ENCODE measurements at regions not wholly inside any gene's neighbourhood (a gene's known extent, or its start where the extent isn't known, plus 50 kb on each side); places are given as distances from the start of the nearest gene placed in this dataset.

DNA sequence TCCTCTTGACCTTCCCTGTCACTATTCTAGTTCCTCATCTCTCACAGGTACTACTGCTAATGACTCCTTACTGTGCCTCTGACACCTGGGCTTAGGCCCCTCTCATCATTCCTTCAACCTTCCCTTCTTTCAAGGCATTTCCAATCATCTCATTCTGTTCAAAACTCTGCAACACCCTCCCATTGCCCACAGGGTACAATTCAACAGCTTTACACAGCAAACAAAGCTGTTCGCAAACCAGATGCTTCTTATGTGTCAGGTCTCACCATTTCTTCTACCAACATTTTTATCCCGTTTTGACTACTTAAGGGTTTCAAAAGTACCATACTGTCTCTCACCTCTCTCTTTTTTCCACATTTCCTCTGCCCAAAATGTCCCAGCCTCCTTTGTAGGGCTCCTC, 84.4 kb upstream of the ID4 start:
- no peak for DNase-seq (ENCODE audit: low spot score)

GRCh38 chr6:19753826-19754225, 83.3 kb upstream of the ID4 start:
- DNase-seq (ENCODE audit: low spot score), result no peak

GRCh38 chr6:19754686-19755085, 82.5 kb upstream of the ID4 start:
- DNase-seq (ENCODE audit: low spot score), result no peak

DNA sequence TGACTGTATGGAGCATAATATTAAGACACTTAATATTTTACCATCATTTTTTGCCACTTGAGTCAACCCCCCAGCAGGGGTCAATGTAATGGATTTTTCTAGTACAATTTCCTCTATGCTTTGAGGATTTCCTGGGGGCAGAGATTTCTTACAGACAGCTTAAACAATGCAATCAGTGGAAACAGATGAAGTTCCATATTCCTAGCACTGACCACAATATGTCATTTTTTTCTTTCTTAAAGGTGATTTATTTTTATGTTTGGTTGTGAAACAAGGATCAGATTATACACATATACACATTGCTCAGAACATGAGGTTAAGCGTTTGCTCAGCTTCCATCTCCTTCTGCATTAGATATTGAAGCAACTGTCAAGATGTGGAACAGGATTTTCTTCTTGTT, 82.0 kb upstream of the ID4 start:
- no peak for DNase-seq (ENCODE audit: low spot score)

DNA sequence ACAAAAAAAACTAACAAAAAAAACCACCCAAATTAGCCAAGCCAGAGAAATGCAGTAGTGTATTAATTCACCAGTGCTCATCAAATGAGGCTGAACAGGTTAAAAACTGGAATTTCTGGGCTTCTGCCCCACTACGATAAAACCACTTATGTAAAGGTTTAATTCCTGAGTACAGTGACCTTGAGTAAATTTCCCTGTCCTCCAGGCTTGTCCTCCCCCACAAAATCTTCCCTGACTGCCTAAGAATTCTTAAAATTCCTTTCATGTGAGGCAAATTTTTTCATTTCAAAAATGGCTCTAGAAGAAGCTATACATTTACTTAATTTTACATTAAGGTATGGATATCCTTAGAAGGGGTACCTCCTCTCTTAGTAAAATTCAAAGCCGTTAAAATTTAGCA, 80.1 kb upstream of the ID4 start:
- DNase-seq (ENCODE audit: low spot score), result peak; percentile 16

GRCh38 chr6:19759117-19759880, 77.9 kb upstream of the ID4 start:
- peak; percentile 22 for DNase-seq (ENCODE audit: low spot score)

- no peak for DNase-seq (ENCODE audit: low spot score)
These were observed 76.0 kb upstream of the ID4 start for GRCh38 chr6:19761121-19761520.

- peak; percentile 18 for DNase-seq (ENCODE audit: low spot score)
These were observed 65.3 kb upstream of the ID4 start for GRCh38 chr6:19771753-19772336.

DNA sequence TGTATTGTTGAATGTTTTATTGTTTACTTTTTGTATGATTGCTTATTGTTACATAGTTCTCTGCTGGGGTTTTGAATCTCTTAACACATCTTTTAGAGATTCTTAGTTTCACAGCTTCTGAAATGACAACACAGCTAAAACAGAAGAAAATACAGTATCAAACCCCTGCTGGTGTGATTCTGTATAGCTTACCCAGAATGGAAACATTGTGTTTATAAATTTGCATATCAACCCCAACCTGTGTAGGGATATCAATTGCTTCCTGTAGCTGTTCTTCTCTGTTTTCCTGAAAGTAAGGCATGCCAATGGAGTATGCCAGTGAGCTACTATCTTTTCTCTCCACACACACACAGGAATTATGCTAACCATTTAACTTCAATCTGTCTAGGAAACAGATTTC, 64.3 kb upstream of the ID4 start:
- no peak for DNase-seq (ENCODE audit: low spot score)

DNA sequence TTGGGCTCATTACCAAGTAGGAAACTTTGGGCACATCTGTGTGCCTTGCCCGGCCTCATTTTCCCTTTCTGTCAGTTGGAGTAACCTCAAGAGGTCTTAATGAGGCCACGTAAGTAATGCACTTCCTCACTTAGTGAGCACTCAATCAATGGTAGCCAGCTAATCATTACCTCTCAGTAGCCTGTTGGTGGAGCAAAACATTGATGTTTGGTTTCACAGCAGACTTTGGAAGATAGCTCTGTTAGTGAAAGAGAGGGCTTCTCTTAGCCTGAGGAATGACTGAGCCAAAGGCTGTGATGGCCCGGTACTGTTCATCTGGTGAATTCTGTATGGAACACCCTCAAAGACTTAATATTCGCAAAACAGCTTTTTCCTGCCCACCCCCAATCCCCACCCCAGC, 55.9 kb upstream of the ID4 start:
- DNase-seq (ENCODE audit: low spot score), result no peak

DNA sequence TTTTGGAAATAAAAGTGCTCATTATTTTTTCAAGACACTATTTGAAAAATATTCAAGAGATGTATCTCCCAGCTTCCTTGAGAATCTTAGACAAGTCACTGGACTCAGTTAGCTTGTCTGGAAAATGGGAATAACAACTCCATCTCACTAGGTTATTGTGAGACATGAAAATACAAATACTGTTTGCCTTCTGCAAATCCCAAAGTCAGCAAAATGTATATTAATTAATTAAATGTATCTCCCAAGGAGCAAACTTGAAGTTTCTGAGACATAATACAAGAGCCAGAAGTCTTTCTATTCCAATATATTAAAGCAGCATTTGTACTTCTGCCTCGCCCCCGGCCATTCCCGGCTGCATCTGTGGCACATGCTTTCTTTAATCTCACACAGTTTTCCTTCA, 54.6 kb upstream of the ID4 start:
- no peak for DNase-seq (ENCODE audit: low spot score)

Data from hepatic stellate cell (primary cell).